ENCODE measurements at regions not wholly inside any gene's neighbourhood (a gene's known extent, or its start where the extent isn't known, plus 50 kb on each side); places are given as distances from the start of the nearest gene placed in this dataset.

DNA sequence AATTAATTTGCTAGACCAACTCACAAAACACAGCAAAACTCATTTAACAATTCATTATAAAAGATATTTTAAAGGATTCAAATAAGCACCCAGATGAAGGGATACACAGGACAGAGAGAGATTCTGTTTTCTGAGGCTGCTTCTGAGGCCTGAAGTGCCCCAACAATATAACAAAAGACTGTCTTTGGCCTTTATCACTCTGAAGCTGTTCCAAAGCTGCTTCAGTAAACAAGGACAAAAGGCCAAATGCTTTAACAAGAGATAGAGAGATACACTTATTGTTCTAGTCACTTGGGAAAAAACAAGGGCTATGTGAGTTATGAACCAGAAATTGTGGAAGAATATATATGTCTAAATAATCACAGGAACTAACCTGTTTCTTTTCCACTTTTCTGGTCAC is 223.7 kb downstream of the CXCL12 start:
- H3K27me3 Mint-ChIP-seq (ENCODE audit: insufficient read depth, unreplicated experiment) = peaks cover 4% of the 10 kb centered on the region
- CTCF ChIA-PET = no interaction called here
- no peak overlapping the region for H3K4me3 Mint-ChIP-seq (ENCODE audit: unreplicated experiment)
- H3K9me3 Mint-ChIP-seq (ENCODE audit: unreplicated experiment) = peaks cover 11% of the 10 kb centered on the region
- Histone ChIP-seq H3K4me1 (no peaks in the 10 kb centered on the region), H3K4me3 (ENCODE audit: low read depth, low read length) (no peak overlapping the region), H3K36me3 (ENCODE audit: control insufficient read depth, insufficient read depth, low read length) (no peaks in the 10 kb centered on the region), H3K27me3 (replicated peaks; ENCODE audit: control insufficient read depth, insufficient read depth, low read length) (no peaks in the 10 kb centered on the region), H3K9me3 (peaks cover 8% of the 10 kb centered on the region)
- no peaks in the 10 kb centered on the region for H3K36me3 Mint-ChIP-seq (ENCODE audit: insufficient read depth, unreplicated experiment)
- POLR2A ChIA-PET = no interaction called here
- intact Hi-C loops (cut with micrococcal nuclease; ENCODE audit: unreplicated experiment) = no loop called here
- no peaks in the 10 kb centered on the region for H3K4me1 Mint-ChIP-seq (ENCODE audit: low read depth, unreplicated experiment)
- TF ChIP-seq, protein P1, sequence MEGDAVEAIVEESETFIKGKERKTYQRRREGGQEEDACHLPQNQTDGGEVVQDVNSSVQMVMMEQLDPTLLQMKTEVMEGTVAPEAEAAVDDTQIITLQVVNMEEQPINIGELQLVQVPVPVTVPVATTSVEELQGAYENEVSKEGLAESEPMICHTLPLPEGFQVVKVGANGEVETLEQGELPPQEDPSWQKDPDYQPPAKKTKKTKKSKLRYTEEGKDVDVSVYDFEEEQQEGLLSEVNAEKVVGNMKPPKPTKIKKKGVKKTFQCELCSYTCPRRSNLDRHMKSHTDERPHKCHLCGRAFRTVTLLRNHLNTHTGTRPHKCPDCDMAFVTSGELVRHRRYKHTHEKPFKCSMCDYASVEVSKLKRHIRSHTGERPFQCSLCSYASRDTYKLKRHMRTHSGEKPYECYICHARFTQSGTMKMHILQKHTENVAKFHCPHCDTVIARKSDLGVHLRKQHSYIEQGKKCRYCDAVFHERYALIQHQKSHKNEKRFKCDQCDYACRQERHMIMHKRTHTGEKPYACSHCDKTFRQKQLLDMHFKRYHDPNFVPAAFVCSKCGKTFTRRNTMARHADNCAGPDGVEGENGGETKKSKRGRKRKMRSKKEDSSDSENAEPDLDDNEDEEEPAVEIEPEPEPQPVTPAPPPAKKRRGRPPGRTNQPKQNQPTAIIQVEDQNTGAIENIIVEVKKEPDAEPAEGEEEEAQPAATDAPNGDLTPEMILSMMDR (IDR thresholded peaks at IDR 0.05; ENCODE audit: insufficient read depth in 1 of 2, low read depth in 1 of 2, low read length in 1 of 2, severe bottlenecking in 1 of 2, unreplicated experiment in 1 of 2) = no peak
- no TSS peak for BruUV-seq (replicated peaks)
- no peak for DNase-seq
- H3K27ac Mint-ChIP-seq (ENCODE audit: unreplicated experiment) = no peak overlapping the region

DNA sequence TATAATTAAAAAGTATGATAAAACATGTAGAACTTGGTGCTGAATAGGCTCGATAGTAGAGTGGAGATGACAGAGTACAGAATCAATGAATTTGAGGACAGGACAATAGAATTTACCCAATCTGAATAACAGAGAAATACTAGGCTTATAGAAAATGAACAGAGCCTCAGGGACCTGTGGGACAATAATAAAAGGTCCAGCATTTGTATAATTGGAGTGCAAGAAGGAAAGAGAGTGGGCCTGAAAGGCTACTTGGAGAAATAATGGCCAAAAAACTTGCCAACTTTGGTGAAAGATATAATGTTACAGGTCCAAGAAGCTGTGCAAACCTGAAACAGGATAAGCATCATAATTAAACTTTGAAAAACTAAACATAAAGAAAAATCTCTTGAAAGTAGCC is 227.3 kb downstream of the CXCL12 start:
- CTCF ChIA-PET = no interaction called here
- H3K4me1 ChIP-seq = no peaks in the 10 kb centered on the region
- H3K27me3 ChIP-seq (replicated peaks; ENCODE audit: control insufficient read depth, insufficient read depth, low read length) = no peaks in the 10 kb centered on the region
- H3K27ac Mint-ChIP-seq (ENCODE audit: unreplicated experiment) = no peak overlapping the region
- H3K4me3 Mint-ChIP-seq (ENCODE audit: unreplicated experiment) = no peak overlapping the region
- no peaks in the 10 kb centered on the region for H3K36me3 Mint-ChIP-seq (ENCODE audit: insufficient read depth, unreplicated experiment)
- H3K36me3 ChIP-seq (ENCODE audit: control insufficient read depth, insufficient read depth, low read length) = no peaks in the 10 kb centered on the region
- POLR2A ChIA-PET = no interaction called here
- TF ChIP-seq, protein P1 (IDR thresholded peaks at IDR 0.05; ENCODE audit: insufficient read depth in 1 of 2, low read depth in 1 of 2, low read length in 1 of 2, severe bottlenecking in 1 of 2, unreplicated experiment in 1 of 2) = no peak
- DNase-seq = no peak
- intact Hi-C loops (cut with micrococcal nuclease; ENCODE audit: unreplicated experiment) = no loop called here
- BruUV-seq (replicated peaks) = no TSS peak
- H3K4me3 ChIP-seq (ENCODE audit: low read depth, low read length) = no peak overlapping the region
- H3K27me3 Mint-ChIP-seq (ENCODE audit: insufficient read depth, unreplicated experiment) = no peaks in the 10 kb centered on the region
- no peaks in the 10 kb centered on the region for H3K4me1 Mint-ChIP-seq (ENCODE audit: low read depth, unreplicated experiment)
- H3K9me3 Mint-ChIP-seq (ENCODE audit: unreplicated experiment) = peaks cover 14% of the 10 kb centered on the region
- H3K9me3 ChIP-seq = peaks cover 11% of the 10 kb centered on the region

- H3K4me1 ChIP-seq = no peaks in the 10 kb centered on the region
- no peak for DNase-seq
- intact Hi-C loops (cut with micrococcal nuclease; ENCODE audit: unreplicated experiment) = no loop called here
- H3K27me3 ChIP-seq (replicated peaks; ENCODE audit: control insufficient read depth, insufficient read depth, low read length) = no peaks in the 10 kb centered on the region
- H3K9me3 ChIP-seq = peaks cover 17% of the 10 kb centered on the region
- CTCF ChIA-PET = no interaction called here
- H3K36me3 Mint-ChIP-seq (ENCODE audit: insufficient read depth, unreplicated experiment) = no peaks in the 10 kb centered on the region
- H3K4me3 Mint-ChIP-seq (ENCODE audit: unreplicated experiment) = no peak overlapping the region
- no peaks in the 10 kb centered on the region for H3K36me3 ChIP-seq (ENCODE audit: control insufficient read depth, insufficient read depth, low read length)
- H3K9me3 Mint-ChIP-seq (ENCODE audit: unreplicated experiment) = peaks cover 25% of the 10 kb centered on the region
- no peaks in the 10 kb centered on the region for H3K27me3 Mint-ChIP-seq (ENCODE audit: insufficient read depth, unreplicated experiment)
- H3K27ac Mint-ChIP-seq (ENCODE audit: unreplicated experiment) = no peak overlapping the region
- POLR2A ChIA-PET = no interaction called here
- H3K4me1 Mint-ChIP-seq (ENCODE audit: low read depth, unreplicated experiment) = no peaks in the 10 kb centered on the region
- TF ChIP-seq, protein P1 (IDR thresholded peaks at IDR 0.05; ENCODE audit: insufficient read depth in 1 of 2, low read depth in 1 of 2, low read length in 1 of 2, severe bottlenecking in 1 of 2, unreplicated experiment in 1 of 2) = no peak
- no peak overlapping the region for H3K4me3 ChIP-seq (ENCODE audit: low read depth, low read length)
- no TSS peak for BruUV-seq (replicated peaks)
Measured at GRCh38 chr10:44154956-44155355, 229.9 kb downstream of the CXCL12 start.
